ENCODE measurements at regions not wholly inside any gene's neighbourhood (a gene's known extent, or its start where the extent isn't known, plus 50 kb on each side); places are given as distances from the start of the nearest gene placed in this dataset.

DNA sequence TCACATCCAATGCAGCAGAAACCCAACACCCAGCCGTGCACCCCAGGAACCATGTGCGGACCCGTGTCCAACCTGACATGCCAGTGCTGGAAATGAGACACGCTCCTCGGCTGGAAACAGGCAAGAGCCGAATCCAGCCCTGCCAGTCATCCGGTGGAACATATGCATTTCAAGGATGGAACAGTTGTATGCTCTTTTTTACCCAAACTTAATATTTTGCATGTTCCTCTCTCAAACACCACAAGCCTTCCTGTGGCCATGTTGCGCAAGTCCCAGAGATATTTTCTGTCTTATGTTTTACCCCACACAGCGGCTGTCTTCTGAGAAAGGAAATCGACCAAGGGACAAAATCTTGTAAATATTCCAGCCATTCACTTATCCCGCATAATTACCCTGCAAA is 196.9 kb downstream of the BCL11B start:
- no peak for TF ChIP-seq CTCF (IDR thresholded peaks at IDR 0.05)
- no peak for TF ChIP-seq POLR2AphosphoS5 (IDR thresholded peaks at IDR 0.05)
